Hippocampal formation (tissue), 2 donors: ENCODE measurements at regions not wholly inside any gene's neighbourhood (a gene's known extent, or its start where the extent isn't known, plus 50 kb on each side); places are given as distances from the start of the nearest gene placed in this dataset.
A peak's percentile ranks its signal among the peaks of the same experiment; 100 is the strongest.

Experiments used
- DNase-seq, 2 donors: peaks; one replicate each; lab custom pipeline; 2025; lab: John Stamatoyannopoulos, UW

DNA sequence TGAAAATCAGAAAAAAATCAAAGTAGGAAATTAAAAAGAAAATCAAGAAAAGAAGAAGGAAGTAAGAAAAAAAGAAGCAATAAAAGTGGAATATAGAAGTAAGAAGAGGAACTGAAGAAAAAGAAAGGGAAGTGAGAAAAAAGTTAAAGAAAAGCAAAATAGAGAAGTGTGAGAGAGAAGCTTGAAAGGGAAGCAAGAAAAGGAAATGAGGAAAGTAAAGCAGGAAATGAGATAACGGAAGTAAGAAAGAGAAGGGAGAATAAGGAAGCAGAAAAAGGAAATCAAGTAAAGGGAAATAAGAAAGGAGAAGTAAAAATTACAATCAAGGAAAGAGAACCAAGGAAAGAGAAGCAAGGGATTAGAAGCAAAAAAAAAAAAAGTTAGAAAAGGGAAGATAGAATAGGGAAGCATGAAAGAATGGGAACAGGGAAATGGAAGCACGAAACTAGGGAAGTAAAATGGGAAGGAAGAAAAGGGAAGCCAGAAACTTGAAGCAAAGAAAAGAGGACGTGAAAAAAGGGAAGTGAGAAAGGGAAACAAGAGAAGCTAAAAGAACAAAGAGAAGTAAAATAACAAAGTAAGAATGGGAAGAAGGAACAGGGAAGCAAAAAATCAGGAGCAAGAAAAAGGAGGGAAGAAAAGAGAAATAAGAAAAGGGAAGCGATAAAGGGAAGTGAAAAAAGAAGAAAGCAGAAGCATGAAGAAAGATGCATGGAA lies 243.3 kb upstream of the NCKAP5 start:
- no peak for DNase-seq

DNA sequence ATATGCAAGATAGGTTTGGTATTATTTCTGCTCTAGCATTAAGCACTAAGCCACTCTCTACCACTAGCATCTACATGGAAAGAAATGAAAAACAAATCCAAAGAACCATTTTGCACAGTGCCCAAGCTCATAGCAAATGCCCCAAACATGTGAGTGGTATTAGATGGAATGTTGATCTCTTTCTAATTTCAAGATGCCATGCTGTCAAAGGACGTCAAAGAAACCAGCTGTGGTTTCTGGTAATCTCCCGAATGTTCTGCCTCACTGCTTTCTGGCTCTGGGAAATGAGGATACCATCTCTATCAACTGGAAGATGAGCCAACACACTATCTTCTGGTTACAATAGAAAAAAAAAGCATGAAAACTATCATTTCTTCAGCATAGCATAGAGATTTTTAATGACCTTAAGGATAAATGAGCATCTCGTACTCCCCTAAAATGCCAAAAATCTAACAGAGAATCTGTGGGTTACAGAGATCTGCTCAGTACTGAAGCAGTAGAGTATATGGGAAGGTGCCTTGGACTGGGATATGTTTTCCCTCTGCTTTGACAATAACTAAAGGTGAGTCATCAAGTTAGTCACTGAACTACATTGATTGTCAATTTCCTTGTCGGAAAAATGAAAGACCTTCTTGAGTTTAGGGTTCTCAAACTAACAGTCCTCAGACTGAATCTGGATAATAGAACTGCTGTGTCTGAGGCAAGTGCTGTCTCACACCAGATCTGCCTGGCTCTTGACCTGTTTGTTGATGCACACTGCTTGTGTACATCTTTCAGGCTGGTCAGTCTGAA lies 244.8 kb upstream of the NCKAP5 start:
- DNase-seq = no peak

DNA sequence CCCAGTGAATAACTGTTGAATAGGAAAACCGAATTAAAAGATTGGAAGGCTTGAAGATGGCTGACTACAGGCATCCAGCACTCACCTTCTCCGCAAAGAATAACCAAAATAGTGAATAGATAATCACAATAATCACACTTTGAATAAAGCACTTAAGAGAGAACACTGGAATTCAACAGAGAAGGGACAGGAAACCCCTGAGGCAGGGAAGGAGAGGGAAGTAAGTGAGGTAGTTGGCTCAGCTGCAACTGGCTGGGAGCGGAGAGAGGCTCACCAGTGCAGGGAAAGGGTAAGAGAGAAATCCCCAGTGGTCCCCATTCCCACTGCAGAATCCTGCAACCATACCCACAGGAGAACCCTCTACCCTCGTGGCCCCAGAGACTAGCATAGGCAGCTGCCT lies 246.6 kb upstream of the NCKAP5 start:
- no peak for DNase-seq

DNA sequence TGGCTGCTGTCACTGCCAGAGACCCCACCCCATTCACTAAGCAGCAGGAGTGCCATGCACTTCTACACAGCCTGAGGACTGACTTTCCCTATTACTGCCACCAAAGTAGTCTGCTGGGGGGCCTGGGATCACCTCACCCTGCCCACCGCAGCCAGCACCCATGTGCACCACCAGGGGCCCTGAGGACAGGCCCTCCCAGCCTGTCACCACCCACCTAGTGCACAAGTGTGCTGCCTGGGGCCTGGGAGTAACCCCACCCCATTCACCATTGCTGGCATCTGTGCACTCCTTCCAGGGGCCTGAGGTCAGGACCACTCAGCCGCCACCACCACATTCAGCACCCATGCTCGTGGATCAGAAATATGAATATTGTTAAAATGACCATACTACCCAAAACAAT lies 247.8 kb upstream of the NCKAP5 start:
- no peak for DNase-seq

DNA sequence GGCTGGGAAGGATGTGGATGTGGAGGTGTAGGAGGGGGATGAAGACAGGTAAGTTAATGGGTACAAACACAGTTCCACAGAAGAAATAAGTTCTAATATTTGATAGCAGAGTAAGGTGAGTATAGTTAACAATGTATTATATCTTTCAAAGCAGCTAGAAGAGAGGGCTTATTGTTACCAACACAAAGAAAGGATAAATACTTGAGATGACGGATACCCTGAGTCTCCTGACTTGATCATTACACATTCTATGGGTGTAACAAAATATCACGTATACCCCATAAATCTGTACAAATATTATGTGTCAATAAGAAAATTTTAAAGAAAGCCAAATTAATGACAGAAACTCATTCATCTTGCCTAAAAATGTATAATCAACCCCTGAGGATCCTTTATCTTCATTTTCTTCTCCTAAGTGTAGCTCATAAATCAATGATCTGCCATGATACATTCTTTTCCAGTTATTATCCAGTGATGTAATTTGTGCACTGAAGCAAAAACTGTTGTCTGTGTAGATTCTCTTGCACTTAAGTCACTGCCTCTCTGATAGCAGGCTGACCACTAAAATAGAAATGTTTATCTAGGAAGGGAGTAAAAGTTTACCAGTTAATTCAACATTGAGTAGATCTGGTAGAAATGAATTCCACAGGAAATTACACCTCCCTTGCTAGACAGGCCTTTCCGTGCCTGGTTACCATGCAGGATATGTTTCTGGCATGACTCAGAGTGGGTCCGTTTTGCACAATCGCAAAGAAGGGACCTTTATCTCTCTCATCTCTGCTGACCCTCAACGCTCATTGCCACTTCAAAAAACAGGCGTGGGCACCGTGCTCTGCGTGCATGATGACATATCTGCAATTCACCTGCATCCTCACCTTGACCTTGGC lies 249.7 kb upstream of the NCKAP5 start:
- DNase-seq = no peak

DNA sequence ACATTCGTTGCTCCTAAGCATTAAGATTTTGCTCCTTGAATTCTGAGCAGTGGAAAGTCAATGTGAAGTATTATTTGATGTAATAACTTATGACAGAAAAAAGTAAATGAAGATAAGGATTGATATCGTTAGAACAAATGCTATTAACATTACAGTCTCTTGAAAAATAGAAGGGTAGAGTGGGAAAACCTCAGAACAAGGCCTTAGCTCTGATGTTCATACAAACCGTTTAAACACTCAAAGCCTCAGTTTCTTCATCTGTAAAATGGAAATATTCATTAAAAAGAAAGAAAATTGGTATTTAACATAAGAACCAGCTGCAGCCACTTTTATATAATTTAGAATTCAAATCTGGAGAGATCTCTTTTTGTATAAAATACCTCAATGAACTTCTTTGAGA lies 250.4 kb upstream of the NCKAP5 start:
- DNase-seq = no peak

DNA sequence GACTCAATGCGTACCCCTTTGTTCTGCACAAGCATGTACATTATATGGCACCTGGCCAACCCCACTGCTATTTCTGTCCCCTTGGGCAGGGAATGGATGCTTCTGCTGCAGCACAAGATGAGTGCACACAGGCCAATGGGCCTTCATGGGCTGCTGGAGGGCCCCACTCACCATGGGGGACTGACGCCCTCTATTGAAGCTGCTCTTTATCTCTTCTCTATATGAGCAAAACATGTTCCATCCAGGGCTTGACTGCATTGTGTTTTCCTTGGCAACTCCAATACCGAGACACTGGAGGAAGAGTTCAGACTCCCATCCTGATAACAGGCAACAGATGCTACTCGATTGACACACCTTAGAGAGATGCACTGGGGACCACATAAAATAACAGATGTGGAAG lies 251.6 kb upstream of the NCKAP5 start:
- no peak for DNase-seq

DNA sequence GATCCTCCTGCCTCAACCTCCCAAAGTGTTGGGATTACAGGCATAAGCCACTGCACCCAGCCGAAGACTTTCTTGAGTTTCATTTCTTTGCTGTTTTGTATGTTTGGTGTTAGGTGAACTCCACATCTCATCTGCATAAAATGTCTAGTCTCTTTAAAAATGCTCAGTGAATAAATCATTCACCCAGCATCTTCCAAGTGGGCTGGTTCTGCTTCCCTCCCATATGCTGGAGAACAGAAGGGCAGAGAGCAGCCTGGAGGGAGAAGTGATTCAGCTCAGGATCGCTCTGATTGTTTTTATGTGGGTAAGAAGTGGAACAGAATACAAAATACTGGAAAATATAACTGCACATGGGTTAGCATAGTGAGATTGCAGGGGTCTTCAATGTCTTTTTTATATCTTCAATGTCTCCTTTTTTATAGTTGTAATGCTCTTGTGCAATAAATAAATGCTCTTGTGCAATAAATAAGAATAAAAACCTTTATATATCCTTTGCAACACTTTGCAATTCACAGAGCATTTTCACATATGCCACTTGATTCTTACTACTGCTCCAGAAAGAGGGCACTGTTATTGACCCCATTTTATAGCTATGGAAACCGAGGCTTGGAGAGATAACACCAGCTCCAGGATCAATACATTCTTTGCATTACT lies 253.0 kb upstream of the NCKAP5 start:
- DNase-seq = no peak

DNA sequence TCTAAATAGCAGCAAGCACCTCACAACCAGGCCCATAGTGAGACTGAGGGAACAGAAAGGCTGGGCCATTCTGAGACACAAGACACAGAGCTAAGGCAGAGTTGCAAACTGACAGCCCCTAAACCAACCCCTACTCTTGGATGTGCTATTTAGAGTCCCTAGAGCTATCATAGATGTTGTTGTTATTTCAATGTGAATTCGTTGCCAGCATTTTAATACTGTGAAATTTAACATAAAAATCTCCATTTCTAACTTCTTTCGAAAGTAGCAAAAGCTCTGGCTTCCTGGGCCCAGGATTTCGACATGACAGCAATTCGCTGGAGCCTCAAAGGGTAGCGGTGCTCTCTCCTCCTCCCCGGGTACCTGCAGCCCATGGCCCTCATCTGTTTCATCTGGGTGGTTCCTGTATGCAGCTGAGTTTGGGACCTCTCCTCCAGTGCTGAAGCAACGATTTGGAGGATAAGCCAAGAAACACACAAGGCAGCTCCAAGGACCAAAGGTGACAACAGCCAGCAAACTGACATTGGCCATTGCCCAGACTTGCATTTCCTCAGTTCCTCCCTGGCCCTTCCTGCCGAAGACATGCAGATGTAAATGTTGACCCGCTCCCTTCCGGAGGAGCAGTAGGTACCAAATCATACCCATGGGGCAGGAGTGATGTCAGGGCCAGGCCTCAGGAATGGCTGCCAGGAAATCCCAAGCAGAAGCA lies 254.4 kb upstream of the NCKAP5 start:
- no peak for DNase-seq

DNA sequence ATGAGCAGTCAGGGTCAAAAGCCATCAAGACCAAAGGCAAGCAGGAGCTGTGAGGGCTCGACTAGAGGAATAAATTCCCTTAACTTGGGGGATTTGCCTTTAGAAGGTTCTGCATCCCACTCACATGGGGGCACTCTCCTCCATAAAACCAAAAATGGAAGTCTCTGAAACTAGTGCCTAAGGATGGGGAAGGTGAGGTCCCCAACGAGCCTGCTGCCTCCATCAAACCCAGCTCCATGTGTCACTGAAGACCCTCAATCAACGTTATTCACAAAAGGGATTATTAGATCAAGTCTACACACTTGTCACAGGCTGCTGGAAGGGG lies 254.9 kb upstream of the NCKAP5 start:
- DNase-seq = no peak

DNA sequence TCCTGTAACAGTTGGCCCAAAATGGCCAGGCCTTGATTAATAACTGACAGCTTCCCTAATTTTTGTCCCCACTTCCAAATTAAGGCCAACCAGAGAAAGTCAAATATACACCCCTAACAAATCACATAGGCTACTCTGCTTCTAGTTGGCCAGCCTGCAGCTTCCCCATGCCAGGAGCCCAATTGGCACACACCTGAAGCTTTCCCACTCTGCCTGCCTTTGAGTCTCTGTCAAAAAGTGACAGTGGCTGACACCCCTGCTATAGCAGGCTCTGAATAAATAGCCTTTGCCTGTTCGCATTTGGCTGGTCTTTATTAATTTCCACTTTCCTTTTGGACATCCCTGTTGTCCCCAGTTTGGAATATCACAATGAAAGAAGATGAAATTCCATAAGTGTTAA lies 256.6 kb upstream of the NCKAP5 start:
- no peak for DNase-seq

DNA sequence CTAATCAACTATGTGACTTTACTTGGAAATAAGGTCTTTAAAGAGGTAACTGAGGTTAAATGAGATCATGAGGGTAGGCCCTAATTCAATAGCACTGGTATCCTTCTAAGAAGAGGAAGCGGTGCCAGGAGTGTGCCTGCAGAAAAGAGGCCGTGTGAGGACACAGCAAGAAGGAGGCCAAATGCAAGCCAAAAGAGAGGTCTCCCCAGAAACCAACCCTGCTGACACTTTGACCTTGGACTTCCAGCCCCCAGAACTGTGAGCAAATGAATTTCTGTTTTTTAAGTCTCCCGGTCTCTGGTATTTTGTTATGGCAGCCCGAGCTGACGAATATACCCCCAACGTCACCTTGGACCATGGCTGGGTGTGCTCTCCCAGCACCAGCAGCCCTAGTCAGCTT lies 257.5 kb upstream of the NCKAP5 start:
- DNase-seq = no peak

DNA sequence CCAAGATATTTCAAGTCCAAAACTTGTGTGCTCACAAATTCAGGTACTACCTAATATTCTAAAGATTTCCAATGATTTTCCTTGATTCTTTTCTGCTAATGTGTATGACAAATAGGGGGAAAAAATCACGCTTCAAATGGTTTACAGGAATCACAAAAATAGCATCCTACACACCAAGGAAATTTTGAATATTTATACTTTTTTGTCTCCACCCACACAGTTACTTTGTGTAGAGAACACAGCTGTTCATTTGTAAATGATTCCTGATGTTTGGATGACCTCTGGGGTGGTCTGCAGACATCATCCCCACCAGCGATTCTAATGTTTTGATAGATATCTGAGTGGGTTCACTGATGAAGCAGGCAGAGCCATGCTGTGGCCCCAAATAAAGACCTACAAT lies 260.6 kb upstream of the NCKAP5 start:
- no peak for DNase-seq

DNA sequence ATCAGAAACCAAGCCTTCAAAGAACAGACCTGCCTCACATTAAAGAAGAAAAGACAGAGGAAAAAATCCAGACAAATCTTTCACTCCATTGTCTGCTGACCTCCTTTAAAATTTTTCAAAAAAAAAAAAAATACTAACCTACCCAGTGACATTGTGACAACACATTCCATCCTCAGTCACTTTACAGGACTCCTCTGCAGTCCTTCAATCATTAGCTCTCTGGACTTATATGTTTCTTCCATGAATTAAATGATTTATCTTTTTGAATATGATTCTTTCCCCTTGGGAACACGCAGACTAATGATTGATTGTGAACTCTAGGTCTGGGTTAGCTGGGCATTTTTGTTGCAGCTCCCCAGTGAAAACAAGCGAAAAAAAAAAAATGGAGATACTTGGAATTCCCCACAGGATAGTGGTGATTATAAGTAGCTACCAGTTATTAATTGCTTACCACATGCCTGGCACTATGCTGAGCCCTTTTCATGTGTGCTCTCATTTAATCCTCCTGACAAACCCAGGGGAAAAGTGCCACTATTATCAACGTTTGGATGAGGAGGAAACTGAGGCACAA lies 261.3 kb upstream of the NCKAP5 start:
- no peak for DNase-seq

DNA sequence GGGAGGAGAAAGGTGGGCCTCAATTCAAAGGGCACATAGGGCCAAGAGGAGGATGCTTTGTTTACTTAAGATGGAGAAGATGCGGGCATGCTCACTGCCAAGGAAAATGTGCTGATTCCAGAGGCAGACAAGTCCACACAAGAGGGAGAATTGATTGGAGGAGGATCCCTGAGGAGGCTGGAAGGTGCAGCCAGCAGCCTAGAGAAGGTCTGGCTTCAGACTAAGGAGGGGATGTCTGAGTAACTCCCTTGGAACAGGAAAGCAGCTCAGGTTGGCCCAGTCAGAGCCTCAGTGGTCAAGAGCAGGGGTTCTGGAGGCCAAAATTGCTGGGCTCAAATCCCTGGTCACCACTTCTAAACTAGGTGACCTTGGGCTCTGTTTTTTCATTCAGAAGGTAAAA lies 265.5 kb upstream of the NCKAP5 start:
- DNase-seq = no peak

DNA sequence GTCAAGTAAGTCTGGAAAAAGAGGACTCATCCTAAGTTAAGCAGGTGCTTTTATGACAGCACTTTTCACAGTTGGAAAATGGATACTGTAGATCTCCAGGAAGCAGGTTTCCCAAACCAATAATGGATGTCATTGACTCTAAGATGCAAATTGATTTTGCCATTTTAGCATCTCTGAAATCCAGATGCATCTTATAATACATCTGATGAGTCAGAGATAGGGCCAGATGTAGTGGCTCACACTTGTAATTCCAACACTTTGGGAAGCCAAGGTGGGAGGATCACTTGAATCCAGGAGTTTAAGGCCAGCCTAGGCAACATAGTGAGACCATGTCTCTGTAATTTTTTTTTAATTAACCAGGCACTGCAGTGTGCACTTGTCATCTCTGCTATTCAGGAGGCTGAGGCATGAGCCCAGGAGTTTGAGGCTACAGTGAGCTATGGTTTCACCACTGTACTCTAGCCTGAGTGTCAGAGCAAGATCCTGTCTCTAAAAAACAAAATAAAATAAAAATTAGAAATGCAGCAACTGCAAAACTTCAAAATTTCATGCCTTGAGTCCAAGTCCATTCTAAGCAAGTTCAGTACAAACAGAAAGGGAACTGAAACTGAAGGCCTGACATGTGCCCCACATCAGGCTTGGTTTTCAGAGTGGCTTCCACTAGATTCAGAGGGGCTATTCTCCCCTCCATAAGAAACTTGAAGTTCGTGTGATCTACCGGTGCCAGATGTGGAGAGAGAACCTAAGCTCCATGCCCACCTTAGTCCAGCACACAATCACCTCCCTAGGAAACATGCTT lies 267.8 kb upstream of the NCKAP5 start:
- DNase-seq = no peak

DNA sequence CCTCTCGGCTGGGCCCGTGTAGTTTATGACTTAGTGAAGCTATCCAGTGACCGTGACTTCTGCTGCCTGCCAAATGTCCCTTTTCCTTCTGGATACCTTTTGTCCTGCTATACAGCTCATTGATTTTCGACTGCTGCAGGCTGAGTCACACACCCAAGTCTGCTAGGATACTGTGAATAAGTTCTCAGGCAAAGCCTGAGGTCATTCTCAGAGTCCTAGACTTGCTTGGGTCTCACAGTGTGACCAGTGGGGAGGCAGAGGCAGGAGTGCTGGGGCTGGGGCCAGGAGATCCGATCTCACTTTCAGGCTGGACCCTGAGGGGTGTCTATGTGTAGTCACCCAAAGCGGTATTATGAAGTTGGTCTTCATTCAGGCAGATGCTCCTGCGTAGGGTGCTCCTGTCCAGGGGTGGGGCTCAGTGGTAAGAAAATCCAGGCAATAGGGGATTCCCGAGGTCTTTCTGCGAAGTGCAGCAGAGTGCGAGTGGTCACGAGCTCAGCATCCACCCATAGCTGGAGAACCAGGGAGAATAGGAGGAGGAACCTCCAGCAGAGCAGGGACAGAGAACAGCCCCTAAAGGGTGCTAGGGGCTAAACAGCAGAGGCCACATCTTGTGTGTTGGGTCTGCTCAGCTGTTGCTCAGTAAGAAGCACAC lies 268.6 kb upstream of the NCKAP5 start:
- no peak for DNase-seq

DNA sequence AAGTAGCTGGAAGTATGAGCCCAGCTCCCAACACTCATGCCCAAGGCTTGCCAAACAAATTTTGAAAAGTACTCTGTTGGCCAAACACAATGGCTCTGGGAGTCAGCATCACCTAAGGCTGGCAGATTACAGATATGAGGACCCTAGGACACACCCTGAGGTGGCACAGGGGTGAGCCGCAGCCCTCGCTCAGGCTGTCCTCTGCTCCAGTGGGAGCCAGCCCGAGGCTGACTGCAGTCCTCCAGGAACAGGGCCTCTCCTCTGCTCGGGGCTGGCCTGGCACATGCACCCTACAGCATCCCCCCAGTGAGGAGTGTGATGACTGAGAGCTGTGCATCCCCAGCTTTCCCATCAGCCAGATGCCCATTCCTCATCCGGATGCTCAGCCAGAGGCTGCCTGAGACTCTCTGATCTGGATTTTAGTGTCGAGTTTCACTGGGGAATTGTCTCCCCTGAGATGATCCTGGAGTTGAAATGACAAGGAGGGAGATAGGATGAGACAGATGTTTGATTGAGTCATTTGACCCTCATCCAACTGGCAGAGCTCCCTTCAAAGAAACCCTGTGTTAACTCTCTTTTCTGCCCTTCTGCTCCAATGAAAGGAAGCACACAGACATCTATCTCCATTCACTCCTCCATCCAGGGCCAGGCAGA lies 269.3 kb upstream of the NCKAP5 start:
- DNase-seq = peak in 1 of 2 donors; percentile 5

DNA sequence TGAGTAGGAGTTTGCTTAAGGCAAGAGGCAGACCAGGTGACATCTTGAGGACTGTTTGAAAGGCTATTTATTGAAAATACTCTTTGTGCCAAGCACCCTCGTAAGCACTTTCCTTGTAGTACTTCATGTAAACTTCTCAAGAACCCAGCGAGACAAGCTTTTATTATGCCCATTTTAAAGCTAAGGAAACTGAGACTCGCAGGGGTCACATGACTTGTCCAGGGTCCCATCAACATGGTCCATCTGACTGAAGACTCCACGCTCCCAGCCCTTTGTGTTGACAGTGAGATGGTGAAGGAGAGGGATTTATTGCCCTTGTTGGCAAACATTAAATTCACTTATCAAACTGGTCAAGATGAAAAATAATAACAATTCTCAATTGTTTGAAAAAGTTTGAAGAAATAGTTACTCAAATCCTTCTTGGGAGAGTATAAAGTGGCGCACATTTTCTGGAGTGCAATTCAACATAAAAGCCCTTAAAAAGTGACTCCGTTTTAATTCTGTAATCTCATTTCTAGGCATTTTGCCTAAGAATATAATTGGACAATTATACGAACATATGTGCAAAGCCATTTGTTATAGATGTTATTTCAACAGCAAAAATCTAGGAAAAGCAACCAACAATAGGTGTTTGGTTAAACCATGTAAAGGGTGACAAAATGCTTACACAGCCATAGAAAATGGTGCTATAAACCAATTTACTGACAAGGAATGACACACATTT lies 270.5 kb upstream of the NCKAP5 start:
- DNase-seq = no peak
